ENCODE measurements at regions not wholly inside any gene's neighbourhood (a gene's known extent, or its start where the extent isn't known, plus 50 kb on each side); places are given as distances from the start of the nearest gene placed in this dataset.

DNA sequence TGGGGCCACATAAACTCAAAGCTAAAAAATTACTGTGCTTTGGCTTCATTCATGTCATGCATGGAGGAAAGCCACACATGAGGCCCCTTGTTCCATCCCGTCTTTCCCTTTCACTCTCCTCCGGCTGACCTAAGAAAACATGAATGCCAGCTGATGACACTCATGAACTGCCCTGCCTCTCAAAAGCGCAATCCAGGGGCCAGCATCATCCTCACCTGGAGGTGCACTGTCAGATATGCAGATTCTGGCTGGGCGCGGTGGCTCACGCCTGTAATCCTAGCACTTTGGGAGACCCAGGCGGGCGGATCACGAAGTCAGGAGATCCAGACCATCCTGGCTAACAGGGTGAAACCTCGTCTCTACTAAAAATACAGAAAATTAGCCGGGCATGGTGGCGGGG is 116.1 kb upstream of the FOXN3 start:
- H3K4me3 ChIP-seq: no peak overlapping the region
- 97 to 99% (median 98%) methylated on average over 12 of the region's 12 CpGs for WGBS, 3 donors
- no peaks in the 10 kb centered on the region for H3K27me3 ChIP-seq (ENCODE audit: insufficient read depth in 3 of 3, low read length in 2 of 3)

DNA sequence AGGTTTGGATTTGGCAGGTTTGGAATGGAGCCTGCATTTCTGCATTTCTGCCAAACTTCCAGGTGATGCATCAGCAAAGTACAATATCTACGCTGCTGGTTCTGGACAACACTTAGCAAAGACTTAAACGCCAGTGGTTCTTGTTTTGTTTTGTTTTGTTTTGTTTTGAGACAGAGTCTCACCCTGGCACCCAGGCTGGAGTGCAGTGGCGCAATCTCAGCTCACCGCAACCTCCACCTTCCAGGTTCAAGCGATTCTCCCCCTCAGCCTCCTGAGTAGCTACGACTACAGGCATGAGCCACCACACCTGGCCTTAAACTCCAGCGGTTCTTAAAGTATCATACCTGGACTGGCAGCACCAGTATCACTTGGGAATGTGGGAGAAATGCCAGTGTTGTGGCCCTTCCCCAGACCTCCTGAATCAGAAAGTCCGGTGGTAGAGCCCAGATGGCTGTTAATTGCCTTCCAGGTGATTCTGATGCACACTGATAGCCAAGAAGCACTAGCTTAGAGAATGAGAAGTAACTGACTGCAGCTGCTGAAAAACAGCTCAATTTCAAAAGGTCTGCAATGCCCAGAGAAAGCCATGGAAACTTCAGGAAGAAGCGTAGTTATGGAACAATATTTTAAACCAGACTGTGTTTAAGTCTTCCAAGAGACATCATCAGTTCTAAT is 114.8 kb upstream of the FOXN3 start:
- intact Hi-C loops (cut with DNase I): no loop called here
- Histone ChIP-seq H3K4me3 (no peak overlapping the region), H3K4me1 (peaks cover 5% of the 10 kb centered on the region), H3K9me3 (peaks cover under 1% of the 10 kb centered on the region), H3K27ac (no peak overlapping the region), H3K27me3 (ENCODE audit: insufficient read depth in 3 of 3, low read length in 2 of 3) (no peaks in the 10 kb centered on the region), H3K36me3 (ENCODE audit: insufficient read depth in 1 of 2, low read depth in 1 of 2) (no peaks in the 10 kb centered on the region)
- DNase-seq (no peak), ATAC-seq (no peak)
- TF ChIP-seq, protein P1, sequence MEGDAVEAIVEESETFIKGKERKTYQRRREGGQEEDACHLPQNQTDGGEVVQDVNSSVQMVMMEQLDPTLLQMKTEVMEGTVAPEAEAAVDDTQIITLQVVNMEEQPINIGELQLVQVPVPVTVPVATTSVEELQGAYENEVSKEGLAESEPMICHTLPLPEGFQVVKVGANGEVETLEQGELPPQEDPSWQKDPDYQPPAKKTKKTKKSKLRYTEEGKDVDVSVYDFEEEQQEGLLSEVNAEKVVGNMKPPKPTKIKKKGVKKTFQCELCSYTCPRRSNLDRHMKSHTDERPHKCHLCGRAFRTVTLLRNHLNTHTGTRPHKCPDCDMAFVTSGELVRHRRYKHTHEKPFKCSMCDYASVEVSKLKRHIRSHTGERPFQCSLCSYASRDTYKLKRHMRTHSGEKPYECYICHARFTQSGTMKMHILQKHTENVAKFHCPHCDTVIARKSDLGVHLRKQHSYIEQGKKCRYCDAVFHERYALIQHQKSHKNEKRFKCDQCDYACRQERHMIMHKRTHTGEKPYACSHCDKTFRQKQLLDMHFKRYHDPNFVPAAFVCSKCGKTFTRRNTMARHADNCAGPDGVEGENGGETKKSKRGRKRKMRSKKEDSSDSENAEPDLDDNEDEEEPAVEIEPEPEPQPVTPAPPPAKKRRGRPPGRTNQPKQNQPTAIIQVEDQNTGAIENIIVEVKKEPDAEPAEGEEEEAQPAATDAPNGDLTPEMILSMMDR (IDR thresholded peaks at IDR 0.05): no peak
- WGBS, 3 donors: 80 to 86% (median 82%) methylated on average over 9 of the region's 9 CpGs

More for the DNA sequence above, 116.1 kb upstream of the FOXN3 start:
- Histone ChIP-seq H3K9me3 (no peaks in the 10 kb centered on the region), H3K36me3 (ENCODE audit: insufficient read depth in 1 of 2, low read depth in 1 of 2) (no peaks in the 10 kb centered on the region), H3K4me1 (peaks cover 5% of the 10 kb centered on the region), H3K27ac (no peak overlapping the region)
- intact Hi-C loops (cut with DNase I): no loop called here
- no peak for ATAC-seq
- TF ChIP-seq, protein P1 (IDR thresholded peaks at IDR 0.05): no peak
- DNase-seq: no peak

DNA sequence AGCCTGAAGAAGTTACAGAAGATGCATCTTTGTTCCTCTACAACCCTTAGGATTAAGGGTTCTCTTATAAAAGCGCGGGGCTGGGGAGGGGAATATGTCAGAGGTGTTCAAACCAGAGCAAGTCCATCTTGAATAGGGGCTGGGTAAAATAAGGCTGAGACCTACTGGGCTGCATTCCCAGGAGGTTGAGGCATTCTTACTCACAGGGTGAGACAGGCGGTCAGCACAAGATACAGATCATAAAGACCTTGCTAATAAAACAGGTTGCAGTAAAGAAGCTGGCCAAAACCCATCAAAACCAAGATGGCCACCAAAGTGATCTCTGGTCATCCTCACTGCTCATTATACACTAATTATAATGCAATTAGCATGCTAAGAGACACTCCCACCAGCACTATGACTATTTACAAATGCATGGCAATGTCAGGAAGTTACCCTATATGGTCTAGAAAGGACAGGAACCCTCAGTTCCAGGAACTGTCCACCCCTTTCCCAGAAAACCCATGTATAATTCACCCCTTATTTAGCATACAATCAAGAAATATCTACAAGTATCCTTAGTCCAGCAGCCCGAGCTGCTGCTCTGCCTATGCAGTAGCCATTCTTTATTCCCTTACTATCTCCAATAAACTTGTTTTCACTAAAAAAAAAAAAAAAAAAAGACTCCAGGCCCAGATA is 108.1 kb upstream of the FOXN3 start:
- intact Hi-C loops (cut with DNase I): no loop called here
- no peaks in the 10 kb centered on the region for H3K36me3 ChIP-seq (ENCODE audit: insufficient read depth in 1 of 2, low read depth in 1 of 2)
- TF ChIP-seq, protein P1 (IDR thresholded peaks at IDR 0.05): no peak
- H3K4me1 ChIP-seq: no peaks in the 10 kb centered on the region
- no peak overlapping the region for H3K4me3 ChIP-seq
- no peak overlapping the region for H3K27ac ChIP-seq
- WGBS, 3 donors: 91 to 96% (median 95%) methylated on average over 4 of the region's 4 CpGs
- no peak for ATAC-seq
- peaks cover 12% of the 10 kb centered on the region for H3K9me3 ChIP-seq
- DNase-seq: no peak
- H3K27me3 ChIP-seq (ENCODE audit: insufficient read depth in 3 of 3, low read length in 2 of 3): no peaks in the 10 kb centered on the region

DNA sequence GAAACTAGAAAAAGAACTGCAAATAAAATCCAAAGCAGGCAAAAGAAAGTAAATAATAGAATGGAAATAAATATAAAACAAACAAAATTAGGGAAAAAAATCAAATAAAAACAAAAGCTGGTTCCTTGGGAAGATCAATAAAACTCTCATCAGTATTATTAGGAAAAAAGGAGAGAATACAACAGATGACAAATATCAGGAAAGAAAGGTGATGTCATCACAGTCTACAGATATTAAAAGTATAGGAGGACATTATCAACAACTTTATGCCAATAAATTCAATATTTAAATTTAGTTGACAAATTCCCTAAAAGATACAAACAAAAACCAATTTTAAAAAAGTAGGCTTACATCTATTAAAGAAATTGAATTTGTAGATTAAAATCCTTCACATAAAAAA is 107.4 kb upstream of the FOXN3 start:
- no peak overlapping the region for H3K4me3 ChIP-seq
- intact Hi-C loops (cut with DNase I): no loop called here
- peaks cover 12% of the 10 kb centered on the region for H3K9me3 ChIP-seq
- ATAC-seq (no peak), DNase-seq (no peak)
- H3K27ac ChIP-seq: no peak overlapping the region
- no peaks in the 10 kb centered on the region for H3K27me3 ChIP-seq (ENCODE audit: insufficient read depth in 3 of 3, low read length in 2 of 3)
- TF ChIP-seq, protein P1 (IDR thresholded peaks at IDR 0.05): no peak
- H3K4me1 ChIP-seq: no peaks in the 10 kb centered on the region
- no peaks in the 10 kb centered on the region for H3K36me3 ChIP-seq (ENCODE audit: insufficient read depth in 1 of 2, low read depth in 1 of 2)

DNA sequence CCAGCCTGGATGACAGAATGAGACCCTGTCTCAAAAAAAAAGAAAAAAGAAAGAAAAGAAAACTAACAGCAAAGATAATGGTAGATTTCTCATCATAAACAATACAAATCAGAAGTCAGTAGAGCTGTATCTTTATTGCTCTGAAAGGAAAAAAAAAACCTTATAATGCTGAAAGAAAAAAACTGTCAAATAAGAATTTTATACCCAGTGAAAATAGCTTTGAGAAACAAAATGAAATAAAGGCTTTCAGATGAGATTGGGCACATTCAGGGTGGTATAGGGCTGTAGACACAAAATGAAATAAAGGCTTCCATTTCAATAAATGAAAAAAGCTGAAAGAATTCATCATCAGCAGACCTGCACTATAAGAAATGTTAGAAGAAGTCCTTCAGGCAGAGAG is 105.0 kb upstream of the FOXN3 start:
- DNase-seq (no peak), ATAC-seq (no peak)
- no peaks in the 10 kb centered on the region for H3K27me3 ChIP-seq (ENCODE audit: insufficient read depth in 3 of 3, low read length in 2 of 3)
- H3K36me3 ChIP-seq (ENCODE audit: insufficient read depth in 1 of 2, low read depth in 1 of 2): no peaks in the 10 kb centered on the region
- TF ChIP-seq, protein P1 (IDR thresholded peaks at IDR 0.05): no peak
- peaks cover 12% of the 10 kb centered on the region for H3K9me3 ChIP-seq
- H3K27ac ChIP-seq: no peak overlapping the region
- intact Hi-C loops (cut with DNase I): no loop called here
- H3K4me1 ChIP-seq: no peaks in the 10 kb centered on the region
- no peak overlapping the region for H3K4me3 ChIP-seq

All from psoas muscle (tissue), 7 donors.